Activated CD4-positive, alpha-beta T cell treated with anti-CD3 and anti-CD28 coated beads, Interleukin-10, Interleukin-2, amounts not matched to agents 100 ng/mL and 50 ng/mL, durations not matched to agents 16 hours and 8 hours (primary cell): ENCODE measurements at regions not wholly inside any gene's neighbourhood (a gene's known extent, or its start where the extent isn't known, plus 50 kb on each side); places are given as distances from the start of the nearest gene placed in this dataset.
A peak's percentile ranks its signal among the peaks of the same experiment; 100 is the strongest.

Source experiments
- DNase-seq: peaks from one replicate; pipeline ENCODE4 v3.0.0-alpha.2; 2020

DNA sequence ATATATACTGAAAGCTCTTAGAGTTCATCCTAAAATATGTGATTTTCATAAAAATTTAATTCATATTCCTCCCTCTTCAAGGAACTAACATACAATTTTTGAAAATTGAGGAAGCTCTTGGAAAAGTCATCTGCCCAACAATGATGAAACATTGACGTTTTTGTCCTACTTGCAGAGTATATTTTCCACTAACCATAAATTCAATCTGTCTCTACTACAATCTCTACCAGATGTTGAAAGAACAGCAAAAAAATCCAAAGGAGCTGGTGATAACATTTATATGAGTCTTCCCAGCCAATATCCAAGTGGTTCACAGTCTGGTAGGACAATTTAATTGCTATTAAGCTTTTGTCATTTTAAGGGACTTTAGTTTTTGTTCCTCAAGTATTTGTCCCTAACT, 81.1 kb upstream of the NR3C1 start:
- no peak for DNase-seq

DNA sequence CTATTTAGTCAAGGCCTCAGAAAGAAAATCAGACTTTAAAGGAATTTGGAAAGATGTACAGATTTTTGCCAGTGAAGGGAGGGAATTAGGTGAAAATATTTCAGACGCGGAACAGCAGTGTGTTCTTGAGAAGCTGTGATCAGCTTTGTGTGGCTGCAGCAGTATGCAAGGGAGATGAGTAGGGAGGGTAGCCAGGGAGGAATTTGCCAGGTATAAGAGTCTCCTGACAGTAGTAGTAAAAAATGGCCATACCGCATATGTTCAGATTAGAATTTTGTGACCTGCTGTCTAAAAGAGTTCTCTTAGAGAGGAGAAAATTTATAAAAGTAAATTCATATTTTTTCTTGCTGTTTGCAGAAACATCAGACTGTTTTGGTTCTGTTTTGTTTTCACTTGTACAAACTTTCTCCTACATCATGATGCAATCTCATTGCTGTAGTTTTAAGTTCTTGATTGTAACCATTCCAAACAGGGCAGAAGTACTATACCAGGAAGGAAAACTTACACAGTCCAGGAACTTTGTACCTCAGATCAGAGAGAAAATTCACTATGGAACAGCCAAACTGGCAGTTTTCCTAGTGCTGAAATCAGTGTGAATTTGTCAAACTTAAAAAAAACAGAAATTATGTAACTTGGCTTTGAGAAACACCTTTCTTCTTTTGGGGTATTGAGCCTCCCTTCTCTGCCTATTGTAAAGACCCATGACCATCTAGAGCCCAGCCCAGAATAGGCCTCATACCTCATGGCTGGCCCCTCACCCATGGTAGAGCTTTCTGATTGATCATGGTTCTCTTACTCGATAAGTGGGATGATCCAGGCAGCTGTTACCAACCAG, 78.4 kb upstream of the NR3C1 start:
- no peak for DNase-seq

GRCh38 chr5:143480001-143480400, 76.5 kb upstream of the NR3C1 start:
- DNase-seq: no peak

DNA sequence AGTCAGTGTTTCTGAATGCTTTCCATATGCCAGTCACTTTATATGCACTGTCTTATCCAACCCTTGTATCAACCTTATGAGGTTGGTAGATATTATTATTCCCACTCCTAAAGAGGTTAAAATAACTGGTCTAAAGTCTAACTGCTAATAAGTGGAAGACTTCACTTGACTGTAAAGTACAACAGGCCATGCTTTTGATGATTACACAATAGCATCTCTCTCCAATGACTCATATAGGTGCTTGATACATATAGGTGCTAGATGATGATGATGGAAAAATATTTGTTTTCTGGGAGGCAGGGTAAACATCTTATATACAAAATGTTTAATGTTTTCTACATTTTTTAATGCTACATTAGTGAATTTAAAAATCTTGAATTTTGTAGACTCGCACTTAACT, 75.9 kb upstream of the NR3C1 start:
- DNase-seq: peak; percentile 4

GRCh38 chr5:143476601-143477211, 73.2 kb upstream of the NR3C1 start:
- no peak for DNase-seq

- no peak for DNase-seq
Measured at GRCh38 chr5:143474616-143475015, 71.1 kb upstream of the NR3C1 start.

GRCh38 chr5:143473481-143473880, 70.0 kb upstream of the NR3C1 start:
- no peak for DNase-seq

- DNase-seq: no peak
Measured at GRCh38 chr5:143472576-143472975, 69.1 kb upstream of the NR3C1 start.

- DNase-seq: no peak
Measured at GRCh38 chr5:143471666-143472464, 68.4 kb upstream of the NR3C1 start.

DNA sequence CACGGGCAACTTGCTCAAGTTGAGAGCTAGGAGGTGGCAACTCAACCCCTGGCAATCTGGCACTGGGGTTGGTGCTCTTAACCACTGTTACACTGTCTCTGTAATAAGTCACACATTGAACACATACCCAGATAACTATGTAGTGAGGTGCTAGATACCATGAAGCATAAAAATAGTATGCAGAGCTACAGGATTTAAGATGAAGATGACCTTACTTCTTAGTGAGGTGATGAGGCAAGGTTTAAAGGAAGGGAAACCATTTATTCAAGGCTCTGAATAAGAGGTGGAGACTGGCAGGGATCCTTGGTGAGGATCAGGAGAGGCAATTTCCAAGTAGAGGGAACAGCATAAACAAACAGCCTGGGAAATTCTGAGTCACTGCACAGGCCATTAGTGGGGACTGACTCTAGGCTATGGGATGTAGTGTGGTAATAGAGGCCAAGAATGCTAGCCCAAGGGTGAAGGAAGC, 67.6 kb upstream of the NR3C1 start:
- DNase-seq: no peak

DNA sequence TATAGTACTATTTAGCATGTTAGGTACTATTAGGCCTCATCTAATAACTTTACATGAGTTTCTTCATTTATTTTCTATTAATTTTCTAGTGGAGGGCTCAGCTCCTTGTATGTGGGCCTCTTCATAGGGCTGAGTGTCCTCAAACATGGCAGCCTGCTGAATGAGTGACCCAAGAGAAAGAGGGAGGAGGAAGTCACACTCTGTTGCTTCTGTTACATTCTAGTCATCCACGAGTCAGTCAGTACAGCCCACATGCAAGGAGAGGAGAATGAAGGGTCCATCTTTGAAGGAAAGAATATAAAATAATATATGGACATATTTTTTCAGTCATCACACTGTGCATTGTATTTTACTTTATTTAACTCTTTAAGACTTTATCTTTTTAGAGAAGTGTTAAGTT, 66.6 kb upstream of the NR3C1 start:
- DNase-seq: no peak

DNA sequence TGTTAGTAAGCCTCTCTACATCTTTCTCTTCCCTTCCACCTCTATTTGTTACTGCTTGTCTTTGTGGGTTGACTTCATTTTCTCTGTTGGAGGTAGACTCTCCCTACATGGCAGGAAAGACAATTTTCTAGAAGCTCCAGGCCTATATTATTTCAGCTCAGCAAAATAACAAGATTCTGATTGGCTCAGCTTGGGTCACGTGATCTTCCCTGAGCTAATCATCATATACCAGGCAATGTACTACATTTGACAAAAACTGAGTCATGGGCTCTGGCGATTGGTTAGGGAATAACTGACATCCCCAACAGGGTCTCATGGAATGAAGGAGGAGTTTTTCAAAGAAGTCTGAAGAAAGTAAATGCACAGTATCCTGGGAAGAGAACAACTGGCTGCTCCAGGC, 65.6 kb upstream of the NR3C1 start:
- no peak for DNase-seq

- DNase-seq: no peak
Measured at GRCh38 chr5:143466632-143467031, 63.1 kb upstream of the NR3C1 start.

DNA sequence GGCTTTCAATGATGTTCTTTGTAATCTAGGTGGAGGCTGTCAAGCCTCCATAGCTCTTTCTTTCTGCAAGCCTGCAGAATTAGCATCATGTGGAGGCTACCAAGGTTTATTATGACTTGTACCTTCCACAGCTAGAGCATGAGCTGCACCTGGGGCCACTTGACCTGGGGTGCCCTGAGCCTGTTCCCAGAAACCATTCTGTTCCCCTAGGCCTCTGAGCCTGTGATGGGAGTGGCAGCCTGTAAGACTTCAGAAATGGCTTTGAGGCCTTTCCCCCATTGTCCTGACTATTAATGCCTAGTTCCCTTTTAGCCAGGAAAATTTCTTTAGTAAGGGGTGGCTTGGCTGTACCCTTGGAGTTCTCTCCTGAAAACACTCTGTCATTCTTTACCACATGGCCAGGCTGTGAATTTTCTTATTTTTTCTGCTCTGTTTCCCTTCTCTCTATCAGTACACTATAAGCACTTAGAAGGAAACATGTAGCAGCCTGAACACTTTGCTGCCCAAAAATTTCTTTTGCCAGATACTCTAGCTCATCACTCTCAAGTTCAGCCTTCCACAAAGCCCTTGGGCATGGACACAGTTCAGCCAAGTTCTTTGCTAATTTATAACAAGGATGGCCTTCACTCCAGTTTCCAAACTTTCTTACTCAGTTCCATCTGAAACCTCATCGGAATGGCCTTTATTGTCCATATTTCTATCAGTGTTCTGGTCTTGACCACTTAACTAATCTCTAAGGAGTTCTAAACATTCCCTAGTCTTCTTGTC, 61.4 kb upstream of the NR3C1 start:
- no peak for DNase-seq

DNA sequence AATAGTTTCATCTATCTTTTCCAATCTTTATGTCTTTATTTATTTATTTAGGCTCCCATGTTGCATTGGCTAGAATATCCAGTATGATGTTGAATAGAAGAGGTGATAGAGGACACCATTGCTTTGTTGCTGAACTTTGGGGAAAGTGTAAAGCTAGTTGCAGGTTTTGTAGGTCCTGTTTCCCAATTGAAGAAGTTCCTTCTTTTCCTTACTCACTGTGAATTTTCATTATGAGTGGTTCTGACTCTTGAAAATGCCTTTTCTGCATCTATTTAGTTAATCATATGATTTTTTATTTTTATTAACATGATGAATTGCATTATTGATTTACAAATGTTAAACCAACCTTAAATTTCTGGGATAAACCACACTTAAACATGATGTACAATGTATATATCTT, 58.9 kb upstream of the NR3C1 start:
- no peak for DNase-seq

- DNase-seq: no peak
Measured at GRCh38 chr5:143459433-143459832, 55.9 kb upstream of the NR3C1 start.

DNA sequence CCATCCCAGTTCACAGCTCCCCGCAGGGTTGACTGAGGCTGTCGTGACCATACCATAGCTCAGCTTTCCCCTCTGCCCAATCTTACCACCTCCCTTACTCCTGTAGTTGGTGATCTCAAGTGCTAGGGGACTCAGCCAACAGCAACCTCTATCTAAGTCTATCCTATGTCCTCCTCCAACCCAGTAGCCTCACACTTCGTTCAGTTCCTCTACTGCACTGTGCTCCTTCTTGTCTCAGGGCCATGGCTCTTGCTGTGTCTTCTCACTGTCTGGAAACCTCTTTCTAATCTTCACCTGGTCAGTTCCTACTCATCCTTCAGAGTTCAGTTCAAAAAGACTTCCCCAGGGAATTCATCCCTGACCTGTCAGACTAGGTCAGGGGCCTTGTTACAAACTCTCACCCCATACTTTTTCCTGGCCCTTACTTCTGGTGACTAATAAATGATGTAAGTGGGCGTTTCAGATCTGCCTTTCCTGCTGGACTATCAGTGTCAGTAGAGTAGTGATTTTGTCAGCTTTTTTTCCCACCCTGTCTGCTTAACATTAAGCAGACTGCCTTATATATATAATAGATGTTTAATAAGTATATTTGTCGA, 53.6 kb upstream of the NR3C1 start:
- DNase-seq: no peak

DNA sequence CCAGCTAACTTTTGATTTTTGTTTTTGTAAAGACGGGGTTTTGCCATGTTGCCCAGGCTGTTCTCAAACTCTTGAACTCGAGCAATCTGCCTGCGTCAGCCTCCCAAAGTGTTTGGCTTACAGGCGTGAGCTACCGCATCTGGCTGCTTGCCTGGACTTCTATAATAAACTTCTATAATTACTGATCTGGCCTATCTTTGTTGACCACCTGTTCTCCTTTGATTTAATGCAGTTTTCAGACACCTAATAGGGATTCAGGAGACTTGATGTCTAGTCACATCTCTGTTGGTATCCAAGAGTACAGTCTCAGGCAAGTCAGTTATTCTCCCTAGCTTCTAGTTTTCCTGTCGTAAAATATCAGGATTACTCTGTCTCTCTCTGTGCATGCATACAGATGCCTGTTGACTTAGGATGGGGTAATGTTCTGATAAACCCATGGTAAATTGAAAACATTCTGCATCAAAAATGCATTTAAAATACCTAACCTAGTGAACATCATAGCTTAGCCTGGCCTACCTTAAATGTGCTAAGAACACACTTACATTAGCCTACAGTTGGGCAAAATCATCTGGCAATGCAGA, 51.5 kb upstream of the NR3C1 start:
- DNase-seq: no peak

GRCh38 chr5:143453720-143454119, 50.2 kb upstream of the NR3C1 start:
- no peak for DNase-seq
